Liver (tissue), 8 donors: ENCODE measurements at regions not wholly inside any gene's neighbourhood (a gene's known extent, or its start where the extent isn't known, plus 50 kb on each side); places are given as distances from the start of the nearest gene placed in this dataset.

Source experiments
- DNase-seq: peaks from one replicate; pipeline ENCODE4 v3.0.0-alpha.2; 2017; ENCODE audit warnings: low spot score
- H3K27ac ChIP-seq, 2 donors: one replicate each; pipeline ENCODE4 v1.7.0; 2013; ENCODE audit warnings: inconsistent platforms in 2 of 2, low read length in 2 of 2, control low read depth in 1 of 2, low read depth in 1 of 2, mild to moderate bottlenecking in 1 of 2
- H3K27me3 ChIP-seq, 4 donors: one replicate each; pipeline versions ENCODE4 v1.6.1 to v1.7.0; 2013; ENCODE audit warnings: low read length in 3 of 4, inconsistent platforms in 1 of 4, mild to moderate bottlenecking in 1 of 4, moderate library complexity in 1 of 4; ENCODE audit not compliant: control insufficient read depth in 4 of 4, insufficient read depth in 4 of 4
- H3K36me3 ChIP-seq, 4 donors: one replicate each; pipeline versions ENCODE4 v1.6.1 to v1.7.0; 2013; ENCODE audit warnings: low read length in 3 of 4, mild to moderate bottlenecking in 3 of 4, low read depth in 1 of 4, moderate library complexity in 1 of 4; ENCODE audit not compliant: control insufficient read depth in 4 of 4, insufficient read depth in 3 of 4
- H3K4me1 ChIP-seq, 4 donors: one replicate each; pipeline versions ENCODE4 v1.6.1 to v1.7.0; 2013; ENCODE audit warnings: low read length in 3 of 4, mild to moderate bottlenecking in 3 of 4, moderate library complexity in 1 of 4; ENCODE audit not compliant: control insufficient read depth in 4 of 4, insufficient read depth in 4 of 4
- H3K4me3 ChIP-seq, 3 donors: one replicate each; pipeline versions ENCODE4 v1.6.1 to v1.7.0; 2013; ENCODE audit warnings: low read length in 3 of 3, control low read depth in 1 of 3, low read depth in 1 of 3, mild to moderate bottlenecking in 1 of 3
- H3K9ac ChIP-seq, 2 donors: one replicate each; pipeline ENCODE4 v1.7.0; 2013; ENCODE audit warnings: low read length in 2 of 2, mild to moderate bottlenecking in 2 of 2, moderate library complexity in 2 of 2, control low read depth in 1 of 2, low read depth in 1 of 2
- H3K9me3 ChIP-seq, 4 donors: one replicate each; pipeline versions ENCODE4 v1.6.1 to v1.7.0; 2013; ENCODE audit warnings: low read length in 3 of 4; ENCODE audit not compliant: control insufficient read depth in 4 of 4
- EGR1 ChIP-seq, 2 donors: IDR thresholded peaks; 2 replicates each; pipeline ENCODE4 v1.6.1; 2016 to 2018; ENCODE audit warnings: antibody characterized with exemption in 2 of 2, low read depth in 2 of 2
- FOXA1 ChIP-seq: IDR thresholded peaks from 2 replicates; pipeline ENCODE4 v1.6.1; 2016; ENCODE audit warnings: antibody characterized with exemption
- FOXA2 ChIP-seq: IDR thresholded peaks from 2 replicates; pipeline ENCODE4 v1.6.1; 2016; ENCODE audit warnings: antibody characterized with exemption
- GABPA ChIP-seq, 2 donors: IDR thresholded peaks in 1 of 2; conservative IDR thresholded peaks in 1 of 2; 2 replicates each; pipeline ENCODE4 v1.6.1; 2016; ENCODE audit warnings: antibody characterized with exemption in 2 of 2, mild to moderate bottlenecking in 1 of 2, moderate library complexity in 1 of 2
- HNF4G ChIP-seq: IDR thresholded peaks from 2 replicates; pipeline ENCODE4 v1.6.1; 2016; ENCODE audit warnings: antibody characterized with exemption
- JUND ChIP-seq, 2 donors: IDR thresholded peaks; 2 replicates each; pipeline ENCODE4 v1.6.1; 2016; ENCODE audit warnings: antibody characterized with exemption in 2 of 2
- MAX ChIP-seq: IDR thresholded peaks from 2 replicates; pipeline ENCODE4 v1.6.1; 2016; ENCODE audit warnings: antibody characterized with exemption
- RAD21 ChIP-seq, 2 donors: IDR thresholded peaks; 2 replicates each; pipeline ENCODE4 v1.6.1; 2016; ENCODE audit warnings: antibody characterized with exemption in 2 of 2, mild to moderate bottlenecking in 2 of 2
- REST ChIP-seq: IDR thresholded peaks from 2 replicates; pipeline ENCODE4 v1.6.1; 2016; ENCODE audit warnings: antibody characterized with exemption, mild to moderate bottlenecking
- RXRA ChIP-seq, 2 donors: IDR thresholded peaks; 2 replicates each; pipeline ENCODE4 v1.6.1; 2017 to 2018; ENCODE audit warnings: antibody characterized with exemption in 2 of 2, mild to moderate bottlenecking in 1 of 2
- SP1 ChIP-seq: IDR thresholded peaks from 2 replicates; pipeline ENCODE4 v1.6.1; 2018; ENCODE audit warnings: antibody characterized with exemption, mild to moderate bottlenecking
- TAF1 ChIP-seq: conservative IDR thresholded peaks from 2 replicates; pipeline ENCODE4 v1.6.1; 2016; ENCODE audit warnings: antibody characterized with exemption, mild to moderate bottlenecking
- YY1 ChIP-seq: IDR thresholded peaks from 2 replicates; pipeline ENCODE4 v1.6.1; 2016; ENCODE audit warnings: antibody characterized with exemption, mild to moderate bottlenecking
- ZBTB33 ChIP-seq: IDR thresholded peaks from 2 replicates; pipeline ENCODE4 v1.6.1; 2016; ENCODE audit warnings: antibody characterized with exemption
- WGBS: extraction: QIAGEN DNeasy Blood & Tissue Kit; methylation state at CpG from one replicate; pipeline ENCODE4 v1.1.7; 2013; 5-methylcytosine and 5-hydroxymethylcytosine counted together
- TF ChIP-seq, protein P1 (sequence below): IDR thresholded peaks from 2 replicates; pipeline ENCODE4 v1.6.1; 2016; ENCODE audit warnings: antibody characterized with exemption
- TF ChIP-seq, protein P2 (sequence below): fragments of 150-350 bp; IDR thresholded peaks from 2 replicates; pipeline ENCODE4 v1.5.1; 2017; ENCODE audit warnings: improper control_type of control experiment, low read depth, low read length; ENCODE audit not compliant: missing input control
- donor health status: healthy.
- donor health status: healthy.
- donor health status: healthy.
- donor health status: healthy.
- donor health status: healthy.

- Histone ChIP-seq H3K27me3 (no peaks in the 10 kb centered on the region), H3K27ac (no peak overlapping the region), H3K4me1 (no peaks in the 10 kb centered on the region), H3K9ac (no peak overlapping the region), H3K4me3 (no peak overlapping the region), H3K36me3 (no peaks in the 10 kb centered on the region), H3K9me3 (peaks cover 0 to 4% (median 2%) of the 10 kb centered on the region in 4 donors)
- WGBS, result 81% methylated on average over 5 of the region's 5 CpGs
- TF ChIP-seq MAX (no peak), EGR1 (IDR thresholded peaks at IDR 0.05; ENCODE audit: low read depth in 2 of 2) (no peak), SP1 (no peak), TAF1 (no peak), FOXA2 (no peak), JUND (IDR thresholded peaks at IDR 0.05) (no peak), YY1 (no peak), REST (no peak), FOXA1 (no peak), RXRA (IDR thresholded peaks at IDR 0.05) (no peak)
- TF ChIP-seq, protein P1, sequence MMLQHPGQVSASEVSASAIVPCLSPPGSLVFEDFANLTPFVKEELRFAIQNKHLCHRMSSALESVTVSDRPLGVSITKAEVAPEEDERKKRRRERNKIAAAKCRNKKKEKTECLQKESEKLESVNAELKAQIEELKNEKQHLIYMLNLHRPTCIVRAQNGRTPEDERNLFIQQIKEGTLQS, result no peak
- no peak for DNase-seq
Observed at GRCh38 chr21:19328954-19329353, 925.4 kb upstream of the TMPRSS15 start.

DNA sequence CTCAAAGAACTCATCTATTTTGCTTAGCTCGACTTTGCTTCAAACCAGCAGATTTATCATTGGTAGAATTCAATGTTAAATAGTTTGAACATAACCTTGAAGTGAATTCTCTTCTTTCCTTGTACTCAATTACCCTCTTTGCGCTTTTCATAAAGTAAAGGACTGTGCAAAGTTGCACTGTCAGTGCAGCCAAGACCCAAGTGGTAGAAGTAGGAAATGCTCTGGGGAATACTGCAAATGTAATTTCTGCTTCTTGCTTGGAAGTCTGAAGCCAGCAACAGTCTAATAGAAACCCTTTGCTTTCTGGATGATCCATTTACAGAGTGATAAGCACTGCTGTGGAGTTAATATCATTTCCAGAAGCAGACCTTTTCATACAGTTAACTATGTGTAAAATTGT is 936.7 kb upstream of the TMPRSS15 start:
- no peaks in the 10 kb centered on the region for H3K36me3 ChIP-seq
- H3K9me3 ChIP-seq, result no peaks in the 10 kb centered on the region
- H3K27ac ChIP-seq, result no peak overlapping the region
- H3K4me3 ChIP-seq, result no peak overlapping the region
- H3K4me1 ChIP-seq, result no peaks in the 10 kb centered on the region
- DNase-seq, result no peak
- H3K27me3 ChIP-seq, result no peaks in the 10 kb centered on the region
- TF ChIP-seq GABPA (IDR thresholded peaks at IDR 0.05 in 1 of 2, conservative IDR thresholded peaks at IDR 0.05 in 1 of 2), result no peak
- H3K9ac ChIP-seq, result no peak overlapping the region
- 67% methylated on average over 2 of the region's 2 CpGs for WGBS

DNA sequence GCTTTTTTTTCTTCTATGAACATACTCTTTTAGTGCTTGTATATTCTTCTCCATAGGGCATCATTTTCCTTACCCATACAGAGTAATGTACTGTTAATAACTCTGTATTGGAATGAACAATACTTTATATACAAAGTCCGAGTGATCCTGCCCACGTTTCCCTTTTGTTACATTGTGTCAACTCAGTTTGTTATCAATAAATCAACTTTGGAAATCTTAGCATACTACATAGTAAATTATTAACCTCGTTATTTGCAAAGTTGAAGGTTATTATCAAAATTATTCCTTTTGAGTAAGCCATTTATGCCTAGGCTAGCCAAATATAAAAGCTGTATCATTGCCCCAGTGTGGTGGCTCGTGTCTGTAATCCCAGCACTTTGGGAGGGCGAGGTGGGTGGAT is 937.4 kb upstream of the TMPRSS15 start:
- H3K27ac ChIP-seq, result no peak overlapping the region
- H3K9me3 ChIP-seq, result no peaks in the 10 kb centered on the region
- no peaks in the 10 kb centered on the region for H3K36me3 ChIP-seq
- H3K4me1 ChIP-seq, result no peaks in the 10 kb centered on the region
- no peak overlapping the region for H3K9ac ChIP-seq
- no peak overlapping the region for H3K4me3 ChIP-seq
- WGBS, result 58% methylated on average over 5 of the region's 5 CpGs
- no peak for DNase-seq
- H3K27me3 ChIP-seq, result no peaks in the 10 kb centered on the region
- TF ChIP-seq TAF1 (no peak), SP1 (no peak), HNF4G (no peak), GABPA (IDR thresholded peaks at IDR 0.05 in 1 of 2, conservative IDR thresholded peaks at IDR 0.05 in 1 of 2) (no peak), ZBTB33 (no peak), EGR1 (IDR thresholded peaks at IDR 0.05; ENCODE audit: low read depth in 2 of 2) (no peak), REST (no peak), RXRA (IDR thresholded peaks at IDR 0.05) (no peak), FOXA2 (no peak), RAD21 (IDR thresholded peaks at IDR 0.05) (no peak), MAX (no peak), FOXA1 (no peak), JUND (IDR thresholded peaks at IDR 0.05) (no peak)
- TF ChIP-seq, protein P2, sequence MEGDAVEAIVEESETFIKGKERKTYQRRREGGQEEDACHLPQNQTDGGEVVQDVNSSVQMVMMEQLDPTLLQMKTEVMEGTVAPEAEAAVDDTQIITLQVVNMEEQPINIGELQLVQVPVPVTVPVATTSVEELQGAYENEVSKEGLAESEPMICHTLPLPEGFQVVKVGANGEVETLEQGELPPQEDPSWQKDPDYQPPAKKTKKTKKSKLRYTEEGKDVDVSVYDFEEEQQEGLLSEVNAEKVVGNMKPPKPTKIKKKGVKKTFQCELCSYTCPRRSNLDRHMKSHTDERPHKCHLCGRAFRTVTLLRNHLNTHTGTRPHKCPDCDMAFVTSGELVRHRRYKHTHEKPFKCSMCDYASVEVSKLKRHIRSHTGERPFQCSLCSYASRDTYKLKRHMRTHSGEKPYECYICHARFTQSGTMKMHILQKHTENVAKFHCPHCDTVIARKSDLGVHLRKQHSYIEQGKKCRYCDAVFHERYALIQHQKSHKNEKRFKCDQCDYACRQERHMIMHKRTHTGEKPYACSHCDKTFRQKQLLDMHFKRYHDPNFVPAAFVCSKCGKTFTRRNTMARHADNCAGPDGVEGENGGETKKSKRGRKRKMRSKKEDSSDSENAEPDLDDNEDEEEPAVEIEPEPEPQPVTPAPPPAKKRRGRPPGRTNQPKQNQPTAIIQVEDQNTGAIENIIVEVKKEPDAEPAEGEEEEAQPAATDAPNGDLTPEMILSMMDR, result no peak
